ENCODE measurements at regions not wholly inside any gene's neighbourhood (a gene's known extent, or its start where the extent isn't known, plus 50 kb on each side); places are given as distances from the start of the nearest gene placed in this dataset.

- Histone ChIP-seq H3K9me3 (no peaks in the 10 kb centered on the region), H3K27ac (no peak overlapping the region), H3K27me3 (no peaks in the 10 kb centered on the region), H3K4me1 (ENCODE audit: insufficient read depth) (peaks cover 8% of the 10 kb centered on the region), H3K36me3 (no peaks in the 10 kb centered on the region), H3K4me3 (no peak overlapping the region)
- 75 to 77% (median 75%) methylated on average over 9 of the region's 9 CpGs for WGBS, 3 donors
- no peak for DNase-seq
- intact Hi-C loops (cut with DNase I), result no loop called here
- no peak for TF ChIP-seq EP300 (IDR thresholded peaks at IDR 0.05)
- no peak for TF ChIP-seq POLR2A (IDR thresholded peaks at IDR 0.05)
- TF ChIP-seq CTCF (IDR thresholded peaks at IDR 0.05), result no peak
These were observed 107.7 kb upstream of the ZNF648 start for GRCh38 chr1:182169203-182169602.

GRCh38 chr1:182166750-182167149, 105.2 kb upstream of the ZNF648 start:
- intact Hi-C loops (cut with DNase I), result no loop called here
- no peak for TF ChIP-seq EP300 (IDR thresholded peaks at IDR 0.05)
- TF ChIP-seq POLR2A (IDR thresholded peaks at IDR 0.05), result no peak
- no peak for TF ChIP-seq CTCF (IDR thresholded peaks at IDR 0.05)
- Histone ChIP-seq H3K27me3 (no peaks in the 10 kb centered on the region), H3K4me1 (ENCODE audit: insufficient read depth) (peaks cover 17% of the 10 kb centered on the region), H3K4me3 (no peak overlapping the region), H3K36me3 (no peaks in the 10 kb centered on the region), H3K9me3 (no peaks in the 10 kb centered on the region), H3K27ac (no peak overlapping the region)
- WGBS, 3 donors, result 30 to 52% (median 38%) methylated on average over 1 of the region's 1 CpG
- DNase-seq, result no peak

- Histone ChIP-seq H3K9me3 (no peaks in the 10 kb centered on the region), H3K4me3 (no peak overlapping the region), H3K27me3 (no peaks in the 10 kb centered on the region), H3K36me3 (no peaks in the 10 kb centered on the region), H3K27ac (no peak overlapping the region), H3K4me1 (ENCODE audit: insufficient read depth) (peaks cover 16% of the 10 kb centered on the region)
- no peak for DNase-seq
- TF ChIP-seq EP300 (IDR thresholded peaks at IDR 0.05) (no peak), CTCF (IDR thresholded peaks at IDR 0.05) (no peak), POLR2A (IDR thresholded peaks at IDR 0.05) (no peak)
- intact Hi-C loops (cut with DNase I), result no loop called here
- 92 to 96% (median 95%) methylated on average over 5 of the region's 5 CpGs for WGBS, 3 donors
These were observed 104.8 kb upstream of the ZNF648 start for GRCh38 chr1:182166321-182166720.

GRCh38 chr1:182164273-182164672, 102.8 kb upstream of the ZNF648 start:
- Histone ChIP-seq H3K4me3 (no peak overlapping the region), H3K4me1 (ENCODE audit: insufficient read depth) (peaks cover 11% of the 10 kb centered on the region), H3K27me3 (no peaks in the 10 kb centered on the region), H3K27ac (peak overlapping the region in 1 of 2 donors; percentile 39), H3K36me3 (no peaks in the 10 kb centered on the region), H3K9me3 (no peaks in the 10 kb centered on the region)
- no peak for TF ChIP-seq CTCF (IDR thresholded peaks at IDR 0.05)
- TF ChIP-seq POLR2A (IDR thresholded peaks at IDR 0.05), result no peak
- TF ChIP-seq EP300 (IDR thresholded peaks at IDR 0.05), result no peak
- DNase-seq, result peak in 3 of 5 donors; percentile 39 to 50 (median 39)
- 55 to 61% (median 56%) methylated on average over 2 of the region's 2 CpGs for WGBS, 3 donors
- intact Hi-C loops (cut with DNase I), result no loop called here

All from ovary (tissue), 7 donors.